AG10803 (cell line): ENCODE measurements at regions not wholly inside any gene's neighbourhood (a gene's known extent, or its start where the extent isn't known, plus 50 kb on each side); places are given as distances from the start of the nearest gene placed in this dataset.

Experiments
- DNase-seq: peaks from one replicate; pipeline ENCODE4 v3.0.0; 2010; ENCODE audit warnings: low read depth
- H3K4me3 ChIP-seq: 2 replicates; pipeline ENCODE4 v1.5.1; 2011; ENCODE audit warnings: mild to moderate bottlenecking, low read length, control low read depth
- TF ChIP-seq, protein P1 (sequence below): conservative IDR thresholded peaks from 2 replicates; pipeline ENCODE4 v1.5.1; 2011; ENCODE audit warnings: mild to moderate bottlenecking, low read length, control low read depth, inconsistent platforms

DNA sequence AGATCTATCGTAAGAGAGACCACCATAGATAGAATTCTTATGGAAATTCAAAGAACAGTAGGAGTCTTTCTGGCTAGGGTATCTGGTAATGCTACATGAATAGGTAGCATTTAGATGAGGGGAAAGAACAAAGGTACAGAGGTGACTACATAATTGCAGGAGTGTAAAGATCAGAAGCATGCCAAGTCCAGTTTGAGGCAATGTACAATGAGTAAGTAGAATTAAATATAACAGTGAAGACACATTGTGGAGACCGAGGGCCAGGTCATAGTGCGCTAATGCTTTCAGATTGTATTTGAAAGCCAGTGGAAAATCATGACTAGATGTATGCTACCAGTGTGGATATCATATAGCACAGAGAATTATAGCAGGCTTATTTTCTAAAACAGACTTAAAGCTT lies 1611.6 kb upstream of the LRRTM3 start:
- no peak overlapping the region for H3K4me3 ChIP-seq
- no peak for DNase-seq
- TF ChIP-seq, protein P1, sequence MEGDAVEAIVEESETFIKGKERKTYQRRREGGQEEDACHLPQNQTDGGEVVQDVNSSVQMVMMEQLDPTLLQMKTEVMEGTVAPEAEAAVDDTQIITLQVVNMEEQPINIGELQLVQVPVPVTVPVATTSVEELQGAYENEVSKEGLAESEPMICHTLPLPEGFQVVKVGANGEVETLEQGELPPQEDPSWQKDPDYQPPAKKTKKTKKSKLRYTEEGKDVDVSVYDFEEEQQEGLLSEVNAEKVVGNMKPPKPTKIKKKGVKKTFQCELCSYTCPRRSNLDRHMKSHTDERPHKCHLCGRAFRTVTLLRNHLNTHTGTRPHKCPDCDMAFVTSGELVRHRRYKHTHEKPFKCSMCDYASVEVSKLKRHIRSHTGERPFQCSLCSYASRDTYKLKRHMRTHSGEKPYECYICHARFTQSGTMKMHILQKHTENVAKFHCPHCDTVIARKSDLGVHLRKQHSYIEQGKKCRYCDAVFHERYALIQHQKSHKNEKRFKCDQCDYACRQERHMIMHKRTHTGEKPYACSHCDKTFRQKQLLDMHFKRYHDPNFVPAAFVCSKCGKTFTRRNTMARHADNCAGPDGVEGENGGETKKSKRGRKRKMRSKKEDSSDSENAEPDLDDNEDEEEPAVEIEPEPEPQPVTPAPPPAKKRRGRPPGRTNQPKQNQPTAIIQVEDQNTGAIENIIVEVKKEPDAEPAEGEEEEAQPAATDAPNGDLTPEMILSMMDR: no peak

DNA sequence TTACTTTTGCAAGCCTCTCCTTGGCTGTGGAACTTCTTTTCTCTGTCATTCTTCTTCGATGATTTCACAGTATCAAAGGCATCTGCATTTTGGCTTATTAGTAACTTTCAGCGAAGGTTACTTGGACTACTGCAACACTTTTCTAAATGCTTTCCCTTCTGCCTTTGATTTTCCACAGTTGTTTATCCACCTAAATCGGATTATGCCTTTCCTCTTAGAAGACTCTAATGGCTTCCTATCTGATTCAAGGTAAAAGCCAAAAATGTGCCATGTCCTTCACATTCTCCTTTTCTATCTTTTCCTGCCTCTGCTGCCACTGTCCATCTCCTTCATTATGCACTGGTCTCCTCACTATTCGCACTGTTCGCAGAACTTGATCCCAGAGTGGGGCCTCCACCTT lies 1606.3 kb upstream of the LRRTM3 start:
- no peak for DNase-seq
- TF ChIP-seq, protein P1: no peak
- no peak overlapping the region for H3K4me3 ChIP-seq

DNA sequence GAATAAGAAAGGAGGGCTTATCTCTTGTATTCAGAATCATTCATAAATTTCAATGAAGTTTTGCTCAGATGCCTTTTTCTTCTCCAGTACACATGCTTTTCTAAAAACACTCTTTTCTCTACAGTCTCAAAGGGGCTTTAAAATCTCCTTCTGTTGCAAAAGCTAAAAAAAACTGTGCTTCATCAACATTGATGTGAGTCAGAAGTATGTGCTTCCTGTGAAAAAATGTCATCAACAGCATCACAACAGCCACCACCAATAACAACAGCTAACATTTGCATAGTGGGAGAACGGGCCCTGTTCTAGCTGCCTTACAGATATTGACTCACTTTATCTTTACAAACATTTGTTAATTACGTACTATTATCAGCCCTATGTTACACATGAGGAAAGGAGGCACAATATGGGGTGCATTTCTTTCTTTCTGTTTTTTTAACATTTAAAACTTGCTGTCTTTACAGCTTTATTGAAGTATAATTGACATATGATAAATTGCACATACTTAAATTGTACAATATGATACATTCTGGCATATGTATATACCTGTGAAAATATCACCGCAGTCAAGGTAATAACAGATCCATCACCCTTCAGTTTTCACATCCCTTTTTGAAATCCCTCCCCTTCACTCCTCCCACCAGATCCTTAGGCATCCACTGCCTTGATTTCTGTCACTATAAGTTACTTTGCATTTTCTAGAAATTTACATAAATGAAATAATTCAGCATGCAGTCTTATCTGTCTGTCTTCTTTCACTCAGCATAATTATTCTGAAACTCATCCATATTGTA lies 1605.4 kb upstream of the LRRTM3 start:
- TF ChIP-seq, protein P1: no peak
- no peak overlapping the region for H3K4me3 ChIP-seq

DNA sequence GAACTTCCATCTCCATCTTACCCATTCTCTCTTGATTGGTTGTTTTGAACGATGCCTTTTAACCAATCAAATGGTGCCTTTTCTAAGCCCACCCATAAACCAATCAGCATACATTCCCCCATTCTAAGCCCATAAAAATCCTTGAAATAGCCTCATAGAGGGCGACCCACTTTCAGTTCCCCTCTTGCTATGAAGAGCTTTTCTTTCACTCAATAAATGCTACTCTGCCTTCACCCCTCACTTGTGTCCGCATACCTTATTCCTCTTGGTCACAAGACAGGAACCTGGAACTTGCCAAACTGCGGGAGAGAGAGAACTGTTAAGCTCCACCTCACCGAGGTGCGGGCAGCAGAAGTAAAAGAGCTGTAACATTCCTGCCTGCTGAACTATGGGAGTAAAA lies 1602.0 kb upstream of the LRRTM3 start:
- DNase-seq: no peak
- H3K4me3 ChIP-seq: no peak overlapping the region
- TF ChIP-seq, protein P1: no peak

More for the DNA sequence above, 1605.4 kb upstream of the LRRTM3 start:
- no peak for DNase-seq

DNA sequence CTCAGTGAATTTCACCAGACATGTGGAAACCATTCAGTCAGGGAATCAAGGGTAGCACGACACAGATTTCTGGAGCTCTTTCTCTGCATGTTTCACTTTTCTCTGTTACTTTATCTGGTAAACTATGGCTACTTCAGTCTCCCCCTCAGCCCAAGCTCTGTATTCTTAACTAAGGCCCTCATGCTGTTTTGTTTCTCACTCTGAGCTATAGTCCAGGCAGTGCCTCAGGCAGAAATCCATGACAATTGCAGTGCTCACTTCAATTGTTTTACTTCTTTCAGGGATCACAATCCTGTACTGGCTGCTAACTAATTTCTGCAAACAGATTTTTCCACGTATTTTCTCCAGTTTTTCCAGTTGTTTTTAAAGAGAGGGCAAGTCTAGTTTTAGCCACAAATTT lies 1599.9 kb upstream of the LRRTM3 start:
- no peak overlapping the region for H3K4me3 ChIP-seq
- DNase-seq: no peak
- TF ChIP-seq, protein P1: no peak

DNA sequence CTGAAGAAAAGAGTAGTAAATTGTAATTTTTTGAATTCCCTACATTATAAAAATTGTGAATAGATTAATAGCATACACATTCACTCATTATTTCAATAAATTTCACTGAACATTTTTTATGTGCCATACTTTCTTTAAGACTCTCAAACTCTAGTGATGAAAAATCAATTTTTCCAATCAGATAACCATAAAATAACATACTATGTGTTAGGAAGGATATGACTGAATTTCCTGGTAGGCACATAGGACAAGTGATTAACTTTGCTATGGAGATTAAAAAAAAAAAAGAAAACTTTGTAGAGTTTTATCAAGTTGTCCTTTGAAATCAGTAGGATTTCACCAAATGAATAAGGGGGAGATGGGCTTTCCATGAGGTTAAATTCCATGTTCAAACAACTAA lies 1597.3 kb upstream of the LRRTM3 start:
- H3K4me3 ChIP-seq: no peak overlapping the region
- TF ChIP-seq, protein P1: no peak
- no peak for DNase-seq

DNA sequence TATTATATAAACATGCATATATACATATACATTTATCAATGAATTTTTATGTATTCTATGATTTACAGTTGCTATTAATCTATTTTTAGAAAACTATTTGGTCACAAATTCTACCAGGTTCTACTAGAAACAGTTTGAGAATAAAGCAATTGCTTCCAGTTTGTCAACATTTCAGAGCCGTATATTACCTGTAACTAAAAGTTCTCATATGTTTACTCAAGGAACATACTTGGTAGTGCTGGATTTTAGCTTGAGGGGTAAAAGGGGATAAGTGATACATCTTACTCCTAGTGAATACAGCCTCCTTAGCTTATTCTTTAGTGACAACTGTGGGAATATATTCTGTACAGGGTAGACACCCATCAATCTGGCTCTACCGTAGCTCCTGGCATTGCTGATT lies 1590.5 kb upstream of the LRRTM3 start:
- H3K4me3 ChIP-seq: no peak overlapping the region
- DNase-seq: no peak
- TF ChIP-seq, protein P1: no peak
